HCT116 (cell line): ENCODE measurements at regions not wholly inside any gene's neighbourhood (a gene's known extent, or its start where the extent isn't known, plus 50 kb on each side); places are given as distances from the start of the nearest gene placed in this dataset.

Source experiments
- ATAC-seq: fragments of 200-7000 bp; cut with Tn5 transposase; 2 replicates; pipeline ENCODE4 v1.9.1; 2020; ENCODE audit warnings: mild to moderate bottlenecking, moderate library complexity
- BruUV-seq: library from RNA; stranded (reverse); fragments of 400-500 nt; replicated peaks from 2 replicates; lab custom pipeline; 2021; lab: Mats Ljungman, UMichigan
- CTCF ChIA-PET: fragments of 300-600 bp; sonication (Branson Sonifier 250); formaldehyde crosslinking; loops from one replicate; lab custom pipeline; 2021; ENCODE audit warnings: antibody characterized with exemption; lab: Charles Lee
- POLR2A ChIA-PET: fragments of 300-600, 350-600 bp; sonication (Branson Sonifier 250); formaldehyde crosslinking; loops from one replicate; lab custom pipeline; 2021; ENCODE audit warnings: antibody characterized with exemption; lab: Charles Lee
- RAD21 ChIA-PET, 2 experiments: fragments of 300-600 bp; sonication (Branson Sonifier 250); formaldehyde crosslinking; loops; one replicate each; lab custom pipeline; 2023; ENCODE audit warnings: low total read pairs in 2 of 2; ENCODE audit not compliant: uncharacterized antibody in 2 of 2, unreplicated experiment in 2 of 2, low non-redundant PET in 1 of 2; lab: Charles Lee
- DNase-seq: peaks from one replicate; pipeline ENCODE4 v3.0.0-alpha.2; 2010; ENCODE audit warnings: low read depth, low spot score
- H2AFZ ChIP-seq: fragments of 200-600 bp; shearing (Covaris generic), sonication (generic); 2 replicates; pipeline ENCODE4 v1.6.1; 2017; ENCODE audit warnings: low read depth, mixed run types, mixed read lengths, antibody characterized with exemption, low read length; ENCODE audit not compliant: poor library complexity, severe bottlenecking
- H3K27ac ChIP-seq: 2 replicates; pipeline ENCODE4 v1.5.1; 2012; ENCODE audit warnings: low read depth, low read length
- H3K27me3 ChIP-seq: fragments of 200-600 bp; sonication (generic); 2 replicates; pipeline ENCODE4 v1.6.1; 2016; ENCODE audit warnings: mixed run types, low read length, mixed read lengths; ENCODE audit not compliant: insufficient read depth
- H3K36me3 ChIP-seq, 2 experiments: fragments of 200-500 bp in 1 of 2; fragments of 200-600 bp in 1 of 2; sonication (Bioruptor generic) in 1 of 2; sonication (generic) in 1 of 2; 2 replicates each; pipeline versions ENCODE4 v1.5.1 to v1.6.1; 2014 to 2016; ENCODE audit warnings: low read length in 2 of 2, inconsistent platforms in 1 of 2, mixed read lengths in 1 of 2, mixed run types in 1 of 2; ENCODE audit not compliant: insufficient read depth in 2 of 2, control insufficient read depth in 1 of 2
- H3K4me1 ChIP-seq, 2 experiments: fragments of 200-600 bp in 1 of 2; sonication (generic) in 1 of 2; 2 replicates each; pipeline versions ENCODE4 v1.5.1 to v1.6.1; 2012 to 2017; ENCODE audit warnings: low read length in 2 of 2, inconsistent platforms in 1 of 2, mild to moderate bottlenecking in 1 of 2, mixed read lengths in 1 of 2, mixed run types in 1 of 2, moderate library complexity in 1 of 2; ENCODE audit not compliant: insufficient read depth in 2 of 2, control insufficient read depth in 1 of 2
- H3K4me2 ChIP-seq: fragments of 200-600 bp; sonication (generic); 2 replicates; pipeline ENCODE4 v1.6.1; 2017; ENCODE audit warnings: mixed run types, low read length, mixed read lengths
- H3K4me3 ChIP-seq, 2 experiments: fragments of 200-600 bp in 1 of 2; sonication (generic) in 1 of 2; replicated peaks in 1 of 2; 2 replicates each; pipeline ENCODE4 v1.5.1; 2011 to 2016; ENCODE audit warnings: low read length in 2 of 2, control low read depth in 1 of 2, low read depth in 1 of 2, mild to moderate bottlenecking in 1 of 2, mixed read lengths in 1 of 2, mixed run types in 1 of 2
- H3K79me2 ChIP-seq: fragments of 200-600 bp; sonication (generic); 2 replicates; pipeline ENCODE4 v1.6.1; 2017; ENCODE audit warnings: mild to moderate bottlenecking, mixed run types, low read length, moderate library complexity, mixed read lengths; ENCODE audit not compliant: insufficient read depth
- H3K9ac ChIP-seq: fragments of 200-600 bp; sonication (generic); 2 replicates; pipeline ENCODE4 v1.6.1; 2016; ENCODE audit warnings: low read length, mixed read lengths
- H3K9me2 ChIP-seq: fragments of 200-600 bp; sonication (generic), shearing (Covaris generic); 2 replicates; pipeline ENCODE4 v1.6.1; 2017; ENCODE audit warnings: mixed run types, mild to moderate bottlenecking, moderate library complexity; ENCODE audit not compliant: insufficient read depth
- H3K9me3 ChIP-seq, 2 experiments: fragments of 200-500 bp in 1 of 2; fragments of 200-600 bp in 1 of 2; sonication (Bioruptor generic) in 1 of 2; sonication (generic) in 1 of 2; 2 replicates each; pipeline ENCODE4 v1.6.1; 2014 to 2017; ENCODE audit warnings: low read length in 2 of 2, mixed read lengths in 2 of 2, inconsistent platforms in 1 of 2, low read depth in 1 of 2, mild to moderate bottlenecking in 1 of 2, mixed run types in 1 of 2, moderate library complexity in 1 of 2; ENCODE audit not compliant: control insufficient read depth in 1 of 2, insufficient read depth in 1 of 2
- H4K20me1 ChIP-seq: fragments of 200-600 bp; sonication (generic), shearing (Covaris generic); 2 replicates; pipeline ENCODE4 v1.6.1; 2017; ENCODE audit warnings: mixed run types, mild to moderate bottlenecking, moderate library complexity; ENCODE audit not compliant: insufficient read depth
- ATF3 ChIP-seq: IDR thresholded peaks from 2 replicates; pipeline ENCODE4 v1.6.1; 2012
- CBX3 ChIP-seq: IDR thresholded peaks from 2 replicates; pipeline ENCODE4 v1.6.1; 2012; ENCODE audit warnings: low read depth
- EZH2phosphoT487 ChIP-seq: fragments of 200-600 bp; IDR thresholded peaks from 2 replicates; pipeline ENCODE4 v1.6.1; 2018; ENCODE audit warnings: antibody characterized with exemption, borderline replicate concordance
- JUND ChIP-seq: IDR thresholded peaks from 2 replicates; pipeline ENCODE4 v1.6.1; 2012
- POLR2A ChIP-seq: IDR thresholded peaks from 2 replicates; pipeline ENCODE4 v1.7.0; 2011; ENCODE audit warnings: borderline replicate concordance; ENCODE audit not compliant: insufficient read depth, insufficient read length; ENCODE audit errors: extremely low read depth
- RAD21 ChIP-seq: IDR thresholded peaks from 2 replicates; pipeline ENCODE4 v1.6.1; 2012; ENCODE audit warnings: low read depth, mild to moderate bottlenecking
- SIN3A ChIP-seq: IDR thresholded peaks from 2 replicates; pipeline ENCODE4 v1.6.1; 2012; ENCODE audit warnings: low read depth
- SRF ChIP-seq: IDR thresholded peaks from 2 replicates; pipeline ENCODE4 v1.6.1; 2012; ENCODE audit warnings: low read depth
- YY1 ChIP-seq: IDR thresholded peaks from 2 replicates; pipeline ENCODE4 v1.6.1; 2011; ENCODE audit warnings: low read length, low read depth, moderate library complexity, mild to moderate bottlenecking; ENCODE audit not compliant: insufficient replicate concordance; ENCODE audit errors: extremely low read depth
- intact Hi-C: fragments of 100-400 bp; cut with micrococcal nuclease; formaldehyde crosslinking; loops from 2 replicates; pipeline ENCODE4 v1.10.0; 2022

DNA sequence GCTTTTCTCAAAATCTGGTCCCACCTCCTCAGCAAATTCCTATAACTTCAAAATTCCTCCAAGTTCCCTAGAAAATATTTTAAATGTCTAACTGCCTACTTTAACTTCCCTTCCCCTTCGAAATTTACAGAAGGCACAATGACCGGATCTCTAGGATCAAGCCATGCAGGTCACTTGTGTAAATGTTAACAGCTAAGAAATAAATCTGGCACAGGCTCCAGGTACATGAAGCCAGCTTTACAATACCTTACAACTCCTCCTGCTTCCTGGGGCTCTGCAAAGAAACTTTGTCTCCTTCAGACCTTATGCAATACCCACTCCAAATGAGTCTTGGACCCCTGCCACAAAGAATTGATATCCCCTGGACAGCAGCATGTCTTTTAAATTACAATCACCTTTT, 1164.2 kb downstream of the BRINP3 start:
- H3K27ac ChIP-seq, result no peak overlapping the region
- POLR2A ChIA-PET, result no interaction called here
- RAD21 ChIA-PET, result no interaction called here

GRCh38 chr1:189315035-189315901, 1162.4 kb downstream of the BRINP3 start:
- H3K36me3 ChIP-seq, result no peaks in the 10 kb centered on the region
- no peak overlapping the region for H3K27ac ChIP-seq
- intact Hi-C loops, result no loop called here
- no peaks in the 10 kb centered on the region for H3K9me2 ChIP-seq
- no peak overlapping the region for H2AFZ ChIP-seq
- H3K4me3 ChIP-seq, result no peak overlapping the region
- no peaks in the 10 kb centered on the region for H4K20me1 ChIP-seq
- ATAC-seq (no peak), DNase-seq (no peak)
- BruUV-seq, result no TSS peak
- H3K79me2 ChIP-seq, result no peaks in the 10 kb centered on the region
- POLR2A ChIA-PET, result no interaction called here
- RAD21 ChIA-PET, result no interaction called here
- no peaks in the 10 kb centered on the region for H3K4me1 ChIP-seq
- CTCF ChIA-PET, result no interaction called here
- no peaks in the 10 kb centered on the region for H3K27me3 ChIP-seq
- TF ChIP-seq JUND, result no peak
- TF ChIP-seq POLR2A, result no peak
- no peak for TF ChIP-seq ATF3
- no peaks in the 10 kb centered on the region for H3K9me3 ChIP-seq
- no peak overlapping the region for H3K4me2 ChIP-seq
- H3K9ac ChIP-seq, result no peak overlapping the region

More for the DNA sequence above, 1164.2 kb downstream of the BRINP3 start:
- Histone ChIP-seq H2AFZ (no peak overlapping the region), H3K27me3 (no peaks in the 10 kb centered on the region), H3K36me3 (no peaks in the 10 kb centered on the region), H4K20me1 (no peaks in the 10 kb centered on the region), H3K9ac (no peak overlapping the region), H3K4me1 (no peaks in the 10 kb centered on the region), H3K9me3 (no peaks in the 10 kb centered on the region), H3K4me2 (no peak overlapping the region), H3K9me2 (no peaks in the 10 kb centered on the region), H3K4me3 (no peak overlapping the region), H3K79me2 (no peaks in the 10 kb centered on the region)
- intact Hi-C loops, result no loop called here
- CTCF ChIA-PET, result no interaction called here
- DNase-seq (no peak), ATAC-seq (no peak)
- BruUV-seq, result no TSS peak
- TF ChIP-seq YY1 (no peak), POLR2A (no peak), RAD21 (no peak), SRF (no peak), CBX3 (no peak), SIN3A (no peak), EZH2phosphoT487 (no peak)
